Neuronal stem cell (in vitro differentiated cells): ENCODE measurements at regions not wholly inside any gene's neighbourhood (a gene's known extent, or its start where the extent isn't known, plus 50 kb on each side); places are given as distances from the start of the nearest gene placed in this dataset.
A peak's percentile ranks its signal among the peaks of the same experiment; 100 is the strongest.

Experiments used
- DNase-seq: peaks from one replicate; pipeline ENCODE4 v3.0.0-alpha.2; 2013; ENCODE audit warnings: low spot score
- H2AFZ ChIP-seq: one replicate; pipeline ENCODE4 v1.6.1; 2013; ENCODE audit warnings: mild to moderate bottlenecking, low read length, inconsistent platforms
- H2AK5ac ChIP-seq: 2 replicates; pipeline ENCODE4 v1.6.1; 2013; ENCODE audit warnings: low read depth, mild to moderate bottlenecking, inconsistent platforms, low read length, moderate library complexity, mixed read lengths
- H2BK120ac ChIP-seq: 2 replicates; pipeline ENCODE4 v1.6.1; 2013; ENCODE audit warnings: low read depth, mild to moderate bottlenecking, inconsistent platforms, low read length, moderate library complexity, mixed read lengths
- H2BK12ac ChIP-seq: one replicate; pipeline ENCODE4 v1.6.1; 2013; ENCODE audit warnings: low read length, inconsistent platforms
- H2BK15ac ChIP-seq: 2 replicates; pipeline ENCODE4 v1.6.1; 2013; ENCODE audit warnings: mild to moderate bottlenecking, low read length, inconsistent platforms, mixed read lengths
- H2BK5ac ChIP-seq: one replicate; pipeline ENCODE4 v1.6.1; 2013; ENCODE audit warnings: inconsistent platforms, mild to moderate bottlenecking, low read length, moderate library complexity
- H3K14ac ChIP-seq: one replicate; pipeline ENCODE4 v1.6.1; 2013; ENCODE audit warnings: low read length, inconsistent platforms
- H3K18ac ChIP-seq: 2 replicates; pipeline ENCODE4 v1.6.1; 2013; ENCODE audit warnings: low read length, inconsistent platforms
- H3K23ac ChIP-seq: 2 replicates; pipeline ENCODE4 v1.6.1; 2013; ENCODE audit warnings: low read depth, mild to moderate bottlenecking, mixed read lengths, low read length, inconsistent platforms; ENCODE audit not compliant: poor library complexity
- H3K27ac ChIP-seq: replicated peaks from 3 replicates; pipeline ENCODE4 v1.5.1; 2013; ENCODE audit warnings: low read length, inconsistent platforms
- H3K27me3 ChIP-seq, 3 experiments: 2 replicates each; pipeline ENCODE4 v1.6.1; 2013; ENCODE audit warnings: low read length in 3 of 3, mild to moderate bottlenecking in 2 of 3, inconsistent platforms in 1 of 3, low read depth in 1 of 3, mixed read lengths in 1 of 3, moderate library complexity in 1 of 3; ENCODE audit not compliant: control insufficient read depth in 3 of 3, insufficient read depth in 3 of 3
- H3K36me3 ChIP-seq, 2 donors: replicated peaks in 1 of 2; 2 replicates each; pipeline ENCODE4 v1.6.1; 2013; ENCODE audit warnings: low read length in 2 of 2; ENCODE audit not compliant: control insufficient read depth in 2 of 2, insufficient read depth in 2 of 2
- H3K4ac ChIP-seq: 2 replicates; pipeline ENCODE4 v1.6.1; 2013; ENCODE audit warnings: inconsistent platforms, mild to moderate bottlenecking, low read length, moderate library complexity
- H3K4me1 ChIP-seq, 2 donors: 1 replicate in 1 of 2; 2 replicates in 1 of 2; pipeline ENCODE4 v1.6.1; 2013; ENCODE audit warnings: low read length in 2 of 2, low read depth in 1 of 2; ENCODE audit not compliant: control insufficient read depth in 2 of 2, insufficient read depth in 1 of 2
- H3K4me2 ChIP-seq: one replicate; pipeline ENCODE4 v1.6.1; 2013; ENCODE audit warnings: mild to moderate bottlenecking, low read length, inconsistent platforms; ENCODE audit not compliant: insufficient read depth, poor library complexity, severe bottlenecking
- H3K4me3 ChIP-seq, 2 donors: 2 replicates each; pipeline ENCODE4 v1.5.1; 2013; ENCODE audit warnings: low read length in 2 of 2, mild to moderate bottlenecking in 2 of 2, inconsistent platforms in 1 of 2, moderate library complexity in 1 of 2
- H3K79me1 ChIP-seq: one replicate; pipeline ENCODE4 v1.6.1; 2013; ENCODE audit warnings: low read depth, mild to moderate bottlenecking, inconsistent platforms, low read length, moderate library complexity
- H3K9ac ChIP-seq: one replicate; pipeline ENCODE4 v1.6.1; 2013; ENCODE audit warnings: mild to moderate bottlenecking, low read depth, low read length, inconsistent platforms; ENCODE audit not compliant: poor library complexity
- H3K9me3 ChIP-seq, 2 donors: replicated peaks in 1 of 2; 2 replicates each; pipeline versions ENCODE3 to v1.6.1; 2013; ENCODE audit warnings: low read length in 2 of 2, mild to moderate bottlenecking in 2 of 2, inconsistent platforms in 1 of 2, low read depth in 1 of 2, mixed read lengths in 1 of 2, moderate library complexity in 1 of 2; ENCODE audit not compliant: control insufficient read depth in 2 of 2, insufficient read depth in 1 of 2
- H4K8ac ChIP-seq: one replicate; pipeline ENCODE4 v1.6.1; 2013; ENCODE audit warnings: low read depth, mild to moderate bottlenecking, inconsistent platforms, low read length, moderate library complexity
- H4K91ac ChIP-seq: one replicate; pipeline ENCODE4 v1.6.1; 2013; ENCODE audit warnings: low read length, low read depth, mild to moderate bottlenecking, inconsistent platforms; ENCODE audit not compliant: poor library complexity
- WGBS, 2 donors: extraction: QIAGEN DNeasy Blood & Tissue Kit; methylation state at CpG; one replicate each; pipeline ENCODE4 v1.1.7; 2013; ENCODE audit warnings: missing lambda C conversion rate in 2 of 2, mixed read lengths in 1 of 2; ENCODE audit not compliant: insufficient read length in 2 of 2, insufficient replicate concordance in 1 of 2; ENCODE audit errors: extremely low coverage in 2 of 2; 5-methylcytosine and 5-hydroxymethylcytosine counted together

DNA sequence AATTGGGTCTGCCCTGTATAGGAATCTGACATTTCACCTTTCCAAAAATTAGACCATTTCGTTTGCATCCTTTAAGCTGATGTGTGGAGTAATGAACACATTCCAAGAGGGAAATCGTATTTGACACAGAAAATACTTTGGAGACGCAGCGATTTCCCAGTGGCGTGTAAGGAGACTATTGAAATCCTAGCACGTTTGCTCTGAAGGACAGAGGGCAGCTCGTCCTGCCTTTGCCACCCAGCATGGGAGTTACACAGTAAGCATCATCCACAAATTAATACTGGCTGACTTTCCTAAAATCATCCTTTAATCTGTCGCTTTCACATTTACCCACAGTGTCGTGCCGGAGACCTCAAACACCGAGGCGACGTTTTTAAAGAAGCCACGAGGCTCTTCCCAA is 925.9 kb upstream of the EEF2KMT start:
- Histone ChIP-seq H3K9me3 (no peaks in the 10 kb centered on the region), H3K4ac (no peak overlapping the region), H3K4me3 (no peak overlapping the region), H2BK5ac (no peak overlapping the region), H2AFZ (no peak overlapping the region), H2BK12ac (no peak overlapping the region), H3K18ac (no peak overlapping the region), H3K14ac (no peak overlapping the region), H3K79me1 (no peaks in the 10 kb centered on the region), H2AK5ac (no peak overlapping the region), H4K91ac (no peak overlapping the region), H3K4me1 (peaks cover 0 to 3% of the 10 kb centered on the region in 2 donors), H3K23ac (no peak overlapping the region), H3K9ac (no peak overlapping the region), H3K36me3 (no peaks in the 10 kb centered on the region), H4K8ac (no peak overlapping the region), H3K27ac (no peak overlapping the region), H3K27me3 (peaks cover under 1 to 35% (median 28%) of the 10 kb centered on the region in 3 experiments), H3K4me2 (no peak overlapping the region), H2BK15ac (no peak overlapping the region), H2BK120ac (no peak overlapping the region)
- WGBS, 2 donors: no CpG with 5 or more reads among the region's 14 CpGs
- DNase-seq: no peak

DNA sequence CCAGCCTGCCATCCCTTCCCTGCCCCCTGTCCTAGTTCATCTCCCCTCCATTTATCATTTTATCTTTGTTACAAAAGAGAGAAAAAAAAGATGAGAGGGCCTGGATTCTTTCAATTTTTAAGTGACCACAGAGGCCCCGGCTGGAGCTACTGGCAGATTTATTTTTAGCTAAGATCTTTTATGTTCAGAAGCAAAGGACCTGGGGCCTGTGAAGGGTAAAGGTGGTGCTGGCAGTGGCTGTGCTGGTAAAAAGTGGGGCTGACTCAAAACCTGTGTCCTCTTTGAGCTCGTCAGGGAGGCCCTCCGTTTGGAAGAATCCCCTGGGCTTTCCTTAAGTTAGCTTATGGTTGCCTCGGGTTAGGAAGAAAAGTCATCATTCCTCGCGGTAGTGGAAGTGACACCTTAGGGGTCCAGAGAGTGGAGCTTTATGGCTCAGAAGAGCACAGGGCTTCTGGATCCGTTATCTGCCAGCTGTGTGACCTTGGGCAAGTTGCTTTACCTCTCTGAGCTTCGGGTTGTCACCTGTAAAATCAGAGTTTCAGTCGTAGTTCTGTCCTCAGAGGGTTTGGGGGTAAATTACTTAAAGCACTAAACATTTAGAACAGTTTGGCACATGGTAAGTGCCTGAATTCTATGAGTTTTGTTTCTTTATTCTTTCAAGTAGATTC is 923.8 kb upstream of the EEF2KMT start:
- Histone ChIP-seq H3K27ac (no peak overlapping the region), H2AK5ac (no peak overlapping the region), H4K91ac (no peak overlapping the region), H2BK5ac (no peak overlapping the region), H2BK120ac (no peak overlapping the region), H3K9me3 (no peaks in the 10 kb centered on the region), H2AFZ (no peak overlapping the region), H2BK15ac (no peak overlapping the region), H3K36me3 (no peaks in the 10 kb centered on the region), H3K9ac (no peak overlapping the region), H3K4me2 (no peak overlapping the region), H3K14ac (no peak overlapping the region), H3K79me1 (no peaks in the 10 kb centered on the region), H4K8ac (no peak overlapping the region), H3K4me1 (peaks cover 0 to 3% of the 10 kb centered on the region in 2 donors), H3K4ac (no peak overlapping the region), H3K23ac (no peak overlapping the region), H3K18ac (no peak overlapping the region), H3K4me3 (no peak overlapping the region), H3K27me3 (peaks cover 8 to 50% (median 37%) of the 10 kb centered on the region in 3 experiments), H2BK12ac (no peak overlapping the region)
- no peak for DNase-seq
- WGBS, 2 donors: no CpG with 5 or more reads among the region's 9 CpGs

- no peak overlapping the region for H2AFZ ChIP-seq
- H4K91ac ChIP-seq: no peak overlapping the region
- no peak for DNase-seq
- H2AK5ac ChIP-seq: peak overlapping the region; percentile 36
- H3K23ac ChIP-seq: peak overlapping the region; percentile 8
- peaks cover 8 to 50% (median 37%) of the 10 kb centered on the region in 3 experiments for H3K27me3 ChIP-seq
- no peak overlapping the region for H2BK12ac ChIP-seq
- no peaks in the 10 kb centered on the region for H3K79me1 ChIP-seq
- peak overlapping the region; percentile 39 for H3K18ac ChIP-seq
- H3K4ac ChIP-seq: no peak overlapping the region
- peak overlapping the region; percentile 83 for H3K4me2 ChIP-seq
- no peak overlapping the region for H3K14ac ChIP-seq
- H2BK5ac ChIP-seq: peak overlapping the region; percentile 19
- WGBS, 2 donors: no CpG with 5 or more reads among the region's 41 CpGs
- peak overlapping the region in 1 of 2 donors; percentile 70 for H3K4me3 ChIP-seq
- no peaks in the 10 kb centered on the region for H3K9me3 ChIP-seq
- H3K36me3 ChIP-seq: no peaks in the 10 kb centered on the region
- H3K9ac ChIP-seq: peak overlapping the region; percentile 53
- no peak overlapping the region for H2BK15ac ChIP-seq
- no peak overlapping the region for H3K27ac ChIP-seq
- H3K4me1 ChIP-seq: peaks cover 0 to 3% of the 10 kb centered on the region in 2 donors
- H2BK120ac ChIP-seq: no peak overlapping the region
- no peak overlapping the region for H4K8ac ChIP-seq
Measured at GRCh38 chr16:6020162-6020985, 922.8 kb upstream of the EEF2KMT start.

GRCh38 chr16:6019490-6019991 is 921.9 kb upstream of the EEF2KMT start:
- DNase-seq: peak; percentile 33
- peaks cover 8 to 50% (median 37%) of the 10 kb centered on the region in 3 experiments for H3K27me3 ChIP-seq
- H3K79me1 ChIP-seq: no peaks in the 10 kb centered on the region
- peak overlapping the region; percentile 41 for H3K18ac ChIP-seq
- peak overlapping the region; percentile 83 for H3K4me2 ChIP-seq
- no peak overlapping the region for H2BK120ac ChIP-seq
- no peaks in the 10 kb centered on the region for H3K36me3 ChIP-seq
- no peak overlapping the region for H2AFZ ChIP-seq
- no peak overlapping the region for H2BK15ac ChIP-seq
- H2BK12ac ChIP-seq: no peak overlapping the region
- peak overlapping the region; percentile 70 for H3K9ac ChIP-seq
- H2BK5ac ChIP-seq: no peak overlapping the region
- H4K8ac ChIP-seq: no peak overlapping the region
- peaks cover 0 to 3% of the 10 kb centered on the region in 2 donors for H3K4me1 ChIP-seq
- H2AK5ac ChIP-seq: no peak overlapping the region
- H3K4me3 ChIP-seq: peak overlapping the region in 1 of 2 donors; percentile 70
- H3K9me3 ChIP-seq: no peaks in the 10 kb centered on the region
- no CpG with 5 or more reads among the region's 50 CpGs for WGBS, 2 donors
- H3K4ac ChIP-seq: no peak overlapping the region
- H3K23ac ChIP-seq: peak overlapping the region; percentile 8
- H3K14ac ChIP-seq: no peak overlapping the region
- H4K91ac ChIP-seq: no peak overlapping the region
- H3K27ac ChIP-seq: no peak overlapping the region
